GM23248 (cell line): ENCODE measurements at regions not wholly inside any gene's neighbourhood (a gene's known extent, or its start where the extent isn't known, plus 50 kb on each side); places are given as distances from the start of the nearest gene placed in this dataset.

Experiments
- DNase-seq: peaks from one replicate; pipeline ENCODE4 v3.0.0-alpha.2; 2015
- H2AFZ ChIP-seq: fragments of 200-600 bp; sonication (generic); 2 replicates; pipeline ENCODE4 v1.6.1; 2016; ENCODE audit warnings: antibody characterized with exemption
- H3F3A ChIP-seq: fragments of 200-600 bp; sonication (generic); 2 replicates; pipeline ENCODE4 v1.6.1; 2016; ENCODE audit warnings: mild to moderate bottlenecking, antibody characterized with exemption, mixed run types; ENCODE audit not compliant: insufficient read depth
- H3K27ac ChIP-seq: fragments of 200-600 bp; sonication (generic); 2 replicates; pipeline ENCODE4 v1.5.1; 2016; ENCODE audit warnings: mild to moderate bottlenecking
- H3K27me3 ChIP-seq: fragments of 200-600 bp; sonication (generic); replicated peaks from 2 replicates; pipeline ENCODE4 v1.6.1; 2016; ENCODE audit warnings: mild to moderate bottlenecking; ENCODE audit not compliant: insufficient read depth
- H3K36me3 ChIP-seq: fragments of 200-600 bp; sonication (generic); 2 replicates; pipeline ENCODE4 v1.6.1; 2016; ENCODE audit warnings: low read depth, mild to moderate bottlenecking
- H3K4me1 ChIP-seq: fragments of 200-600 bp; sonication (generic); 2 replicates; pipeline ENCODE4 v1.6.1; 2016; ENCODE audit warnings: mild to moderate bottlenecking; ENCODE audit not compliant: insufficient read depth
- H3K4me2 ChIP-seq: fragments of 200-600 bp; sonication (generic); one replicate; pipeline ENCODE4 v1.6.1; 2016; ENCODE audit warnings: mild to moderate bottlenecking; ENCODE audit not compliant: unreplicated experiment
- H3K4me3 ChIP-seq: fragments of 200-600 bp; sonication (generic); 2 replicates; pipeline ENCODE4 v1.5.1; 2016; ENCODE audit warnings: mild to moderate bottlenecking
- H3K79me2 ChIP-seq: fragments of 200-600 bp; sonication (generic); 2 replicates; pipeline ENCODE4 v1.6.1; 2016; ENCODE audit warnings: mild to moderate bottlenecking; ENCODE audit not compliant: insufficient read depth
- H3K9ac ChIP-seq: fragments of 200-600 bp; sonication (generic); 2 replicates; pipeline ENCODE4 v1.6.1; 2016; ENCODE audit warnings: mild to moderate bottlenecking
- H3K9me2 ChIP-seq: fragments of 200-600 bp; sonication (generic); 2 replicates; pipeline ENCODE4 v1.6.1; 2016; ENCODE audit warnings: mixed run types, mild to moderate bottlenecking, moderate library complexity; ENCODE audit not compliant: insufficient read depth
- H3K9me3 ChIP-seq: fragments of 200-600 bp; sonication (generic); one replicate; pipeline ENCODE4 v1.6.1; 2017; ENCODE audit warnings: low read depth
- H4K20me1 ChIP-seq: fragments of 200-600 bp; sonication (generic); 2 replicates; pipeline ENCODE4 v1.6.0; 2016; ENCODE audit not compliant: insufficient read depth
- EZH2 ChIP-seq: fragments of 200-600 bp; sonication (generic); IDR thresholded peaks from 2 replicates; pipeline ENCODE4 v1.6.1; 2018; ENCODE audit warnings: antibody characterized with exemption, mild to moderate bottlenecking; ENCODE audit not compliant: insufficient read depth, poor library complexity, severe bottlenecking
- EZH2phosphoT487 ChIP-seq: fragments of 200-600 bp; sonication (generic); IDR thresholded peaks from 2 replicates; pipeline ENCODE4 v1.6.1; 2018; ENCODE audit warnings: antibody characterized with exemption, moderate library complexity, mild to moderate bottlenecking, low read depth; ENCODE audit not compliant: insufficient read depth
- WGBS, 2 experiments: methylation state at CpG; one replicate each; pipeline ENCODE4 v1.1.6; 2015 to 2017; ENCODE audit warnings: low lambda C conversion rate in 2 of 2, low coverage in 1 of 2; ENCODE audit errors: missing lambda C conversion rate in 2 of 2; 5-methylcytosine and 5-hydroxymethylcytosine counted together
- in situ Hi-C: fragments of 300-500 bp; cut with MboI; formaldehyde crosslinking; loops from 2 replicates; pipeline ENCODE4 v1.15.0; 2020

DNA sequence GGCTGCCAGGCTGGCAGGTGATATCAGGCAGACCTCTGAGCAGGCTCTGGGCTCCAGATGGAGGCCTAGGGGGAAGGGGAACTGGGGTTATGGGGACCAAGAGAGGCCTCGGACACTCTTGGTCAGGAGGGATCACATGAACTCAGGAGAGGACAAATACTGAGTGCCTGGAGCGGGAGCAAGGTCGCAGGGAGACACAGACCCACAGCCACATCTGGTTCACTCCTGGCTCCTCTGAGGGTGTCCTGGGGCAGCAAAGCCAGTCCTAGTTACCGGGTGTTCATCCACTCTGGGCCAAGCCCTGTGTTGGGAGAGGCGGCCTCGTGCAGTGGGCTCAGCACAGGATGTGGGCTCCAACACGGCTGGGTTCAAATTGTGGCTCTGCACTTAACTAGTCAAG, 239.0 kb downstream of the PTPRU start:
- Histone ChIP-seq H3K79me2 (no peaks in the 10 kb centered on the region), H3F3A (no peaks in the 10 kb centered on the region), H3K4me3 (no peak overlapping the region), H3K4me2 (no peak overlapping the region), H3K9me2 (no peaks in the 10 kb centered on the region), H2AFZ (no peak overlapping the region), H3K9ac (no peak overlapping the region), H3K9me3 (no peaks in the 10 kb centered on the region), H4K20me1 (no peaks in the 10 kb centered on the region), H3K27me3 (peaks cover 25% of the 10 kb centered on the region; the same call in 1 of the 2 replicates), H3K36me3 (no peaks in the 10 kb centered on the region), H3K27ac (no peak overlapping the region), H3K4me1 (no peaks in the 10 kb centered on the region)
- DNase-seq, result no peak
- 51 to 70% methylated on average over 5 to 7 of the region's 7 CpGs for WGBS, 2 experiments
- TF ChIP-seq EZH2 (no peak), EZH2phosphoT487 (no peak)
- in situ Hi-C loops, result no loop called here

DNA sequence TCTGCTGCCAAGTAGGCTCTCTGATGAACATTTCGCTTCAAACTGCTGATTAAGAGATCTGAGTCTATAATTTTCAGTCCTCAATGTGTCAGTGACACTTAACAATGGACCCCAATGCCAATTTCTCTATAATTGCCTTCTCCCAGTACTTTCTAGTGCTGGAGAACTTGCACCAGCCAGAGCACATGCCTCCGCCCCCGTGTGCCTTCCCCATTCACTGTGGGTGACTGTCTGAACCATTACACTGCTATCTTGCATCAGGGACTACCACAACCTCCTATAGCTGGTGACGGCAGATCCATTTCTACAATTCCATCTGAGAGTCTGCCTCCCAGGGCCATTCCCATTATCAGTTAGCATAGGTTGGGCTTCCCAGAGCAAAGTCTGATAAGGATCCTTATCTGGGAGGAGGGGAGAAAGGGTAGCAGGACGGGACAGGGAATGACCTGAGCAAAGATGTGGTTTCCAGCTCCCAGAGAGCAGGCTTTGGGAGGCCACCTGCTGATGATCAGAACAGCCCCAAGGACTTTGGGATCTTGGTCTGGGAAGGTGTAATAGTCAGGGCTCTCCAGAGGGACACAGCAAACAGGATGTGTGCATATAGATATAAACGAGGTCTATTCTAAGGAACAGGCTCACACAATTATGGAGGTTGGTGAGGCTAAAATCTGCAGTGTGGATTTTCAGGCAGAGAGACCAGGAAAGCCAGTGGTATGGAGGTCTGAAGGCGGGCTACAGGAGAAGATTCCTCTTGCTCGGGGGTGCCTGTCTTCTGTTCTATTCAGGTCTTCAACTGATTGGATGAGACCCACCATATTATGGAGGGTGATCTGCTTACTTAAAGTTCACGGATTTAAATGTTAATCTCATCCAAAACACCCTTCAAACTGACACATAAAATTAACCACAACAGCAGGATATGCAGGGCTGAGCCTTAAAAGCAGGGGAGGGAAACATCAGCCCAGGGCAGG, 238.2 kb downstream of the PTPRU start:
- in situ Hi-C loops, result no loop called here
- Histone ChIP-seq H3K9me2 (no peaks in the 10 kb centered on the region), H2AFZ (no peak overlapping the region), H3K36me3 (no peaks in the 10 kb centered on the region), H3K9ac (no peak overlapping the region), H3K27me3 (peaks cover 24% of the 10 kb centered on the region; the same call in 1 of the 2 replicates), H3K27ac (no peak overlapping the region), H4K20me1 (no peaks in the 10 kb centered on the region), H3K4me3 (no peak overlapping the region), H3K9me3 (no peaks in the 10 kb centered on the region), H3K79me2 (no peaks in the 10 kb centered on the region), H3K4me2 (no peak overlapping the region), H3K4me1 (no peaks in the 10 kb centered on the region), H3F3A (no peaks in the 10 kb centered on the region)
- 14 to 18% methylated on average over 9 of the region's 9 CpGs for WGBS, 2 experiments
- DNase-seq, result no peak
- TF ChIP-seq EZH2phosphoT487 (no peak), EZH2 (no peak)

DNA sequence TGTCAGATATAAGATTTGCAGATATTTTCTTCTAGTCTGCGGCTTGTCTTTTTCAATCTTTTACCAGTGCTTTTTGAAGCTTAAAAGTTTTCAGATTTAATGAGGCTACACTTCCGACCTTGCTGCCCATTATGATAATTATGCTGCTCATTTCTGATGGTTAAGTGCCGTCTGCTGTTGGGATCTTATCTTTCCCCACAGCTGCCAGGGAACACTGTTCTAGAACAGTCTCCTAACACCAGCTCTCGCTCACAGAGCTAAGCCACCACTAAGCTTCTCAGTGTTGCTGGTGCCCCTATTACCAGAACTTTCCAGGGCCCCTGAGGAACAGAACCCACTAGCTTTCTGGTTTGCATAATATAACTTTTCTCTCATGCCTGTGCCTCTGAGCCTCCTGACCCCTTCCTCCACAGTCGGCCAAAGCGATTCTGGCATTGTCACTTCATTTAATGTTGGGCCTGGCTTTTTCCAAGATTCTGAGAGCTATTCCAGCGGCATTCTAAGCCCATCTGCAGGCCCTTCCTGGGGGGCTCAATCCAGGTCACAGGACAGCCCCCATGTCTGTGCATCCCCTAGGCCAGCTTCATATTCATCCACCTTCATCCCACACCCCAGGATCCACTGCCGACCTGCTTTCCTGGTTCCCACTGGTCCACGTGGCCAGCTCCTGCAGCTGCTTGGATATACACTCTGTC, 237.0 kb downstream of the PTPRU start:
- H3K27me3 ChIP-seq, result peaks cover 15% of the 10 kb centered on the region; the same call in 1 of the 2 replicates
- no peaks in the 10 kb centered on the region for H3K9me2 ChIP-seq
- no peak overlapping the region for H3K4me3 ChIP-seq
- in situ Hi-C loops, result no loop called here
- WGBS, 2 experiments, result 49 to 58% methylated on average over 9 of the region's 9 CpGs
- H3K9me3 ChIP-seq, result no peaks in the 10 kb centered on the region
- H3K9ac ChIP-seq, result no peak overlapping the region
- H3K79me2 ChIP-seq, result no peaks in the 10 kb centered on the region
- H4K20me1 ChIP-seq, result no peaks in the 10 kb centered on the region
- no peaks in the 10 kb centered on the region for H3F3A ChIP-seq
- no peaks in the 10 kb centered on the region for H3K36me3 ChIP-seq
- TF ChIP-seq EZH2phosphoT487, result no peak
- TF ChIP-seq EZH2, result no peak
- DNase-seq, result no peak
- H3K27ac ChIP-seq, result no peak overlapping the region
- H2AFZ ChIP-seq, result no peak overlapping the region
- no peaks in the 10 kb centered on the region for H3K4me1 ChIP-seq
- no peak overlapping the region for H3K4me2 ChIP-seq

DNA sequence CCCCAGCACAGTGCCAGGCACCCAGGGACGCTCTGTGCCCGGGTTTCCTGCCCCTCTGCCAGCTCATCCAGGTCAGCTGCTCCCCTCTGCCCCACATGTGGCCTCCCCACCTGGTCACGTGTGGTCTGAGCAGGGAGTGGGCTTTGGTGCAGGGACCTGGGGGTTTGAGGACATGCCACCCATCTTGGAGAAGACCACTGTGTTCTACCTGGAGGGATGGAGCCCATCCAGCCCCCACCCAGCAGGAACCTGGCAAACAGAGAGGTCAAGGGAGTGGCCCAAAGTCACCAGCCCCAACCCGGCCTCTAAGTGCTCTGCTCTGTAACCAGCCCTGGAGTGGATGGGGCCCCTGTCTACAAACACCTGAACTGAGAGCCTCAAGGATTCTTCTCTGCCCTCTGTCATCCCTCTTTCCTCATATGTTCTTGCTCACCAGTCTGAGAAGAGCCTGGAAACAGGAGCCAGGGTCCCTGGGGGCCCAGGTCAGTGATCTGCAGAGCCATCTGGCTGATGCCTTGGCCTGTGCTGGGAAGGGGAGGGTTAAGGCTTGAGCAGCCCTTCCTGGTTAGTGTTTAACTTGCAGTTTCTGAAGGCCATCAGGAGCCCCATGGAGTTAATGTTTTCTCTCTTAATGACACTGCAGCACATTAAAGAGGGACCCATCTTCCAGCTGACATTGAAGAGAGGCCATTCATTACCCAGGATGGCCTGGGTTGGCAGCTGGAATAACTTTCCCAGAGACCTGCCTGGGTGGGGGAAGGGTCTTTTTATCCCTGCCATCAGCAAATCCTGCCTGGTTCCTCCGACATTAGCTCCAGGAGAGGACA, 235.4 kb downstream of the PTPRU start:
- Histone ChIP-seq H3K4me1 (no peaks in the 10 kb centered on the region), H3K9me3 (no peaks in the 10 kb centered on the region), H3K9ac (no peak overlapping the region), H3K36me3 (no peaks in the 10 kb centered on the region), H3K9me2 (no peaks in the 10 kb centered on the region), H3K79me2 (no peaks in the 10 kb centered on the region), H3K4me3 (no peak overlapping the region), H3K27ac (no peak overlapping the region), H3F3A (no peaks in the 10 kb centered on the region), H4K20me1 (no peaks in the 10 kb centered on the region), H3K27me3 (peaks cover 15% of the 10 kb centered on the region; the same call in 1 of the 2 replicates), H3K4me2 (no peak overlapping the region), H2AFZ (no peak overlapping the region)
- 24 to 29% methylated on average over 5 of the region's 5 CpGs for WGBS, 2 experiments
- in situ Hi-C loops, result no loop called here
- DNase-seq, result no peak
- no peak for TF ChIP-seq EZH2phosphoT487
- TF ChIP-seq EZH2, result no peak
